HCT116 (cell line): ENCODE measurements at regions not wholly inside any gene's neighbourhood (a gene's known extent, or its start where the extent isn't known, plus 50 kb on each side); places are given as distances from the start of the nearest gene placed in this dataset.

Experiments used
- ATAC-seq: fragments of 200-7000 bp; cut with Tn5 transposase; 2 replicates; pipeline ENCODE4 v1.9.1; 2020; ENCODE audit warnings: mild to moderate bottlenecking, moderate library complexity
- BruUV-seq: library from RNA; stranded (reverse); fragments of 400-500 nt; replicated peaks from 2 replicates; lab custom pipeline; 2021; lab: Mats Ljungman, UMichigan
- CTCF ChIA-PET: fragments of 300-600 bp; sonication (Branson Sonifier 250); formaldehyde crosslinking; loops from one replicate; lab custom pipeline; 2021; ENCODE audit warnings: antibody characterized with exemption; lab: Charles Lee
- POLR2A ChIA-PET: fragments of 300-600, 350-600 bp; sonication (Branson Sonifier 250); formaldehyde crosslinking; loops from one replicate; lab custom pipeline; 2021; ENCODE audit warnings: antibody characterized with exemption; lab: Charles Lee
- RAD21 ChIA-PET, 2 experiments: fragments of 300-600 bp; sonication (Branson Sonifier 250); formaldehyde crosslinking; loops; one replicate each; lab custom pipeline; 2023; ENCODE audit warnings: low total read pairs in 2 of 2; ENCODE audit not compliant: uncharacterized antibody in 2 of 2, unreplicated experiment in 2 of 2, low non-redundant PET in 1 of 2; lab: Charles Lee
- DNase-seq: peaks from one replicate; pipeline ENCODE4 v3.0.0-alpha.2; 2010; ENCODE audit warnings: low read depth, low spot score
- H2AFZ ChIP-seq: fragments of 200-600 bp; shearing (Covaris generic), sonication (generic); 2 replicates; pipeline ENCODE4 v1.6.1; 2017; ENCODE audit warnings: low read depth, mixed run types, mixed read lengths, antibody characterized with exemption, low read length; ENCODE audit not compliant: poor library complexity, severe bottlenecking
- H3K27ac ChIP-seq: 2 replicates; pipeline ENCODE4 v1.5.1; 2012; ENCODE audit warnings: low read depth, low read length
- H3K27me3 ChIP-seq: fragments of 200-600 bp; sonication (generic); 2 replicates; pipeline ENCODE4 v1.6.1; 2016; ENCODE audit warnings: mixed run types, low read length, mixed read lengths; ENCODE audit not compliant: insufficient read depth
- H3K36me3 ChIP-seq, 2 experiments: fragments of 200-500 bp in 1 of 2; fragments of 200-600 bp in 1 of 2; sonication (Bioruptor generic) in 1 of 2; sonication (generic) in 1 of 2; 2 replicates each; pipeline versions ENCODE4 v1.5.1 to v1.6.1; 2014 to 2016; ENCODE audit warnings: low read length in 2 of 2, inconsistent platforms in 1 of 2, mixed read lengths in 1 of 2, mixed run types in 1 of 2; ENCODE audit not compliant: insufficient read depth in 2 of 2, control insufficient read depth in 1 of 2
- H3K4me1 ChIP-seq, 2 experiments: fragments of 200-600 bp in 1 of 2; sonication (generic) in 1 of 2; 2 replicates each; pipeline versions ENCODE4 v1.5.1 to v1.6.1; 2012 to 2017; ENCODE audit warnings: low read length in 2 of 2, inconsistent platforms in 1 of 2, mild to moderate bottlenecking in 1 of 2, mixed read lengths in 1 of 2, mixed run types in 1 of 2, moderate library complexity in 1 of 2; ENCODE audit not compliant: insufficient read depth in 2 of 2, control insufficient read depth in 1 of 2
- H3K4me2 ChIP-seq: fragments of 200-600 bp; sonication (generic); 2 replicates; pipeline ENCODE4 v1.6.1; 2017; ENCODE audit warnings: mixed run types, low read length, mixed read lengths
- H3K4me3 ChIP-seq, 2 experiments: fragments of 200-600 bp in 1 of 2; sonication (generic) in 1 of 2; replicated peaks in 1 of 2; 2 replicates each; pipeline ENCODE4 v1.5.1; 2011 to 2016; ENCODE audit warnings: low read length in 2 of 2, control low read depth in 1 of 2, low read depth in 1 of 2, mild to moderate bottlenecking in 1 of 2, mixed read lengths in 1 of 2, mixed run types in 1 of 2
- H3K79me2 ChIP-seq: fragments of 200-600 bp; sonication (generic); 2 replicates; pipeline ENCODE4 v1.6.1; 2017; ENCODE audit warnings: mild to moderate bottlenecking, mixed run types, low read length, moderate library complexity, mixed read lengths; ENCODE audit not compliant: insufficient read depth
- H3K9ac ChIP-seq: fragments of 200-600 bp; sonication (generic); 2 replicates; pipeline ENCODE4 v1.6.1; 2016; ENCODE audit warnings: low read length, mixed read lengths
- H3K9me2 ChIP-seq: fragments of 200-600 bp; sonication (generic), shearing (Covaris generic); 2 replicates; pipeline ENCODE4 v1.6.1; 2017; ENCODE audit warnings: mixed run types, mild to moderate bottlenecking, moderate library complexity; ENCODE audit not compliant: insufficient read depth
- H3K9me3 ChIP-seq, 2 experiments: fragments of 200-500 bp in 1 of 2; fragments of 200-600 bp in 1 of 2; sonication (Bioruptor generic) in 1 of 2; sonication (generic) in 1 of 2; 2 replicates each; pipeline ENCODE4 v1.6.1; 2014 to 2017; ENCODE audit warnings: low read length in 2 of 2, mixed read lengths in 2 of 2, inconsistent platforms in 1 of 2, low read depth in 1 of 2, mild to moderate bottlenecking in 1 of 2, mixed run types in 1 of 2, moderate library complexity in 1 of 2; ENCODE audit not compliant: control insufficient read depth in 1 of 2, insufficient read depth in 1 of 2
- H4K20me1 ChIP-seq: fragments of 200-600 bp; sonication (generic), shearing (Covaris generic); 2 replicates; pipeline ENCODE4 v1.6.1; 2017; ENCODE audit warnings: mixed run types, mild to moderate bottlenecking, moderate library complexity; ENCODE audit not compliant: insufficient read depth
- CBX3 ChIP-seq: IDR thresholded peaks from 2 replicates; pipeline ENCODE4 v1.6.1; 2012; ENCODE audit warnings: low read depth
- CEBPB ChIP-seq: IDR thresholded peaks from 2 replicates; pipeline ENCODE4 v1.6.1; 2012; ENCODE audit warnings: low read depth
- ELF1 ChIP-seq: IDR thresholded peaks from 2 replicates; pipeline ENCODE4 v1.6.1; 2012; ENCODE audit warnings: low read depth, borderline replicate concordance
- EZH2 ChIP-seq: fragments of 200-600 bp; sonication (generic); IDR thresholded peaks from 2 replicates; pipeline ENCODE4 v1.6.1; 2017; ENCODE audit warnings: antibody characterized with exemption, mixed run types
- EZH2phosphoT487 ChIP-seq: fragments of 200-600 bp; IDR thresholded peaks from 2 replicates; pipeline ENCODE4 v1.6.1; 2018; ENCODE audit warnings: antibody characterized with exemption, borderline replicate concordance
- FOSL1 ChIP-seq: IDR thresholded peaks from 2 replicates; pipeline ENCODE4 v1.6.1; 2012; ENCODE audit warnings: low read depth
- JUND ChIP-seq: IDR thresholded peaks from 2 replicates; pipeline ENCODE4 v1.6.1; 2012
- POLR2A ChIP-seq: IDR thresholded peaks from 2 replicates; pipeline ENCODE4 v1.7.0; 2011; ENCODE audit warnings: borderline replicate concordance; ENCODE audit not compliant: insufficient read depth, insufficient read length; ENCODE audit errors: extremely low read depth
- SP1 ChIP-seq: IDR thresholded peaks from 2 replicates; pipeline ENCODE4 v1.6.1; 2012; ENCODE audit warnings: low read depth
- SRF ChIP-seq: IDR thresholded peaks from 2 replicates; pipeline ENCODE4 v1.6.1; 2012; ENCODE audit warnings: low read depth
- ZFX ChIP-seq: fragments of 450-650 bp; IDR thresholded peaks from 2 replicates; pipeline ENCODE4 v1.6.1; 2017
- ZNF274 ChIP-seq: fragments of 200-500 bp; sonication (Bioruptor generic); IDR thresholded peaks from 2 replicates; pipeline ENCODE4 v1.6.1; 2014; ENCODE audit warnings: mild to moderate bottlenecking, low read depth, low read length, inconsistent platforms
- intact Hi-C: fragments of 100-400 bp; cut with micrococcal nuclease; formaldehyde crosslinking; loops from 2 replicates; pipeline ENCODE4 v1.10.0; 2022
- TF ChIP-seq, protein P1 (sequence below): IDR thresholded peaks from 2 replicates; pipeline ENCODE4 v1.6.1; 2012
- TF ChIP-seq, protein P2 (sequence below): IDR thresholded peaks from 2 replicates; pipeline ENCODE4 v1.6.1; 2011; ENCODE audit warnings: mild to moderate bottlenecking, low read length, moderate library complexity; ENCODE audit not compliant: insufficient replicate concordance; ENCODE audit errors: extremely low read depth
- TF ChIP-seq, protein P3 (sequence below), 3 experiments: fragments of 200-600 bp in 1 of 3; sonication (generic) in 1 of 3; IDR thresholded peaks in 2 of 3; conservative IDR thresholded peaks in 1 of 3; 2 replicates each; pipeline ENCODE4 v1.5.1; 2012 to 2017; ENCODE audit warnings: low read depth in 2 of 3, low read length in 2 of 3, antibody characterized with exemption in 1 of 3, borderline replicate concordance in 1 of 3, control low read depth in 1 of 3, mild to moderate bottlenecking in 1 of 3, mixed read lengths in 1 of 3, mixed run types in 1 of 3, moderate library complexity in 1 of 3; ENCODE audit not compliant: insufficient read depth in 1 of 3
- TF ChIP-seq, protein P4 (sequence below): IDR thresholded peaks from 2 replicates; pipeline ENCODE4 v1.6.1; 2012

DNA sequence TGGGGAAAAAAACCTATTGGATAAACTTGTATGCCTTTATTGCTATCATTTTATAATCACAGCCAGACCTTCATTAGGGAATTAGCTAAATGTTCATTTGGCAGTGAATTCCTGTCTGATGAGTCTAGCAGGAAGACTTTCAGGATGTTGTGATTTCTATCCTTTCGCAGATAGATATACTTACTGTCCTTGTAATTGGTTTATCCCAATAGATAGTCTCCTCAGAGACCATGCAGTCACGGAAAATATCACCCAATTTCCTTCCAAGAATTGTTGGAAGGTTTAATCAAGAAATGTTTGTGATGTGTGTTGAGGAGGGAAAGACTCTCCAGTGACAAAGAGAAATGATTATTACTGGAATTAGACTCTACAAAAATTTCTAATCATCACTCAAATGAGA lies 1937.9 kb upstream of the WWC1 start:
- ChIA-PET CTCF (no interaction called here), POLR2A (no interaction called here), RAD21 (no interaction called here)
- no peak for TF ChIP-seq POLR2A
- no peak for TF ChIP-seq FOSL1
- TF ChIP-seq, protein P1, sequence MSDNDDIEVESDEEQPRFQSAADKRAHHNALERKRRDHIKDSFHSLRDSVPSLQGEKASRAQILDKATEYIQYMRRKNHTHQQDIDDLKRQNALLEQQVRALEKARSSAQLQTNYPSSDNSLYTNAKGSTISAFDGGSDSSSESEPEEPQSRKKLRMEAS = no peak
- TF ChIP-seq, protein P2, sequence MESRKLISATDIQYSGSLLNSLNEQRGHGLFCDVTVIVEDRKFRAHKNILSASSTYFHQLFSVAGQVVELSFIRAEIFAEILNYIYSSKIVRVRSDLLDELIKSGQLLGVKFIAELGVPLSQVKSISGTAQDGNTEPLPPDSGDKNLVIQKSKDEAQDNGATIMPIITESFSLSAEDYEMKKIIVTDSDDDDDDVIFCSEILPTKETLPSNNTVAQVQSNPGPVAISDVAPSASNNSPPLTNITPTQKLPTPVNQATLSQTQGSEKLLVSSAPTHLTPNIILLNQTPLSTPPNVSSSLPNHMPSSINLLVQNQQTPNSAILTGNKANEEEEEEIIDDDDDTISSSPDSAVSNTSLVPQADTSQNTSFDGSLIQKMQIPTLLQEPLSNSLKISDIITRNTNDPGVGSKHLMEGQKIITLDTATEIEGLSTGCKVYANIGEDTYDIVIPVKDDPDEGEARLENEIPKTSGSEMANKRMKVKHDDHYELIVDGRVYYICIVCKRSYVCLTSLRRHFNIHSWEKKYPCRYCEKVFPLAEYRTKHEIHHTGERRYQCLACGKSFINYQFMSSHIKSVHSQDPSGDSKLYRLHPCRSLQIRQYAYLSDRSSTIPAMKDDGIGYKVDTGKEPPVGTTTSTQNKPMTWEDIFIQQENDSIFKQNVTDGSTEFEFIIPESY = no peak
- no peak for TF ChIP-seq CBX3
- no peak for TF ChIP-seq ELF1
- no peak for TF ChIP-seq CEBPB
- TF ChIP-seq EZH2phosphoT487 = no peak
- TF ChIP-seq SP1 = no peak
- TF ChIP-seq EZH2 = no peak
- no peak for TF ChIP-seq ZNF274
- TF ChIP-seq JUND = no peak
- TF ChIP-seq, protein P3, sequence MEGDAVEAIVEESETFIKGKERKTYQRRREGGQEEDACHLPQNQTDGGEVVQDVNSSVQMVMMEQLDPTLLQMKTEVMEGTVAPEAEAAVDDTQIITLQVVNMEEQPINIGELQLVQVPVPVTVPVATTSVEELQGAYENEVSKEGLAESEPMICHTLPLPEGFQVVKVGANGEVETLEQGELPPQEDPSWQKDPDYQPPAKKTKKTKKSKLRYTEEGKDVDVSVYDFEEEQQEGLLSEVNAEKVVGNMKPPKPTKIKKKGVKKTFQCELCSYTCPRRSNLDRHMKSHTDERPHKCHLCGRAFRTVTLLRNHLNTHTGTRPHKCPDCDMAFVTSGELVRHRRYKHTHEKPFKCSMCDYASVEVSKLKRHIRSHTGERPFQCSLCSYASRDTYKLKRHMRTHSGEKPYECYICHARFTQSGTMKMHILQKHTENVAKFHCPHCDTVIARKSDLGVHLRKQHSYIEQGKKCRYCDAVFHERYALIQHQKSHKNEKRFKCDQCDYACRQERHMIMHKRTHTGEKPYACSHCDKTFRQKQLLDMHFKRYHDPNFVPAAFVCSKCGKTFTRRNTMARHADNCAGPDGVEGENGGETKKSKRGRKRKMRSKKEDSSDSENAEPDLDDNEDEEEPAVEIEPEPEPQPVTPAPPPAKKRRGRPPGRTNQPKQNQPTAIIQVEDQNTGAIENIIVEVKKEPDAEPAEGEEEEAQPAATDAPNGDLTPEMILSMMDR (IDR thresholded peaks at IDR 0.05 in 2 of 3, conservative IDR thresholded peaks at IDR 0.05 in 1 of 3; ENCODE audit: borderline replicate concordance in 1 of 3, insufficient read depth in 1 of 3, low read depth in 2 of 3, low read length in 2 of 3) = no peak
- TF ChIP-seq ZFX = no peak
- TF ChIP-seq, protein P4, sequence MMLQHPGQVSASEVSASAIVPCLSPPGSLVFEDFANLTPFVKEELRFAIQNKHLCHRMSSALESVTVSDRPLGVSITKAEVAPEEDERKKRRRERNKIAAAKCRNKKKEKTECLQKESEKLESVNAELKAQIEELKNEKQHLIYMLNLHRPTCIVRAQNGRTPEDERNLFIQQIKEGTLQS = no peak
- TF ChIP-seq SRF = no peak
- Histone ChIP-seq H3K36me3 (no peaks in the 10 kb centered on the region), H3K9ac (no peak overlapping the region), H3K4me1 (no peaks in the 10 kb centered on the region), H3K79me2 (no peaks in the 10 kb centered on the region), H3K4me3 (no peak overlapping the region), H3K9me3 (peaks cover 3 to 27% of the 10 kb centered on the region in 2 experiments; a peak in 2 of 4 replicates), H3K27me3 (no peaks in the 10 kb centered on the region), H2AFZ (no peak overlapping the region), H3K4me2 (no peak overlapping the region), H4K20me1 (no peaks in the 10 kb centered on the region), H3K27ac (no peak overlapping the region), H3K9me2 (no peaks in the 10 kb centered on the region)
- ATAC-seq (no peak), DNase-seq (no peak)
- BruUV-seq = no TSS peak
- intact Hi-C loops = no loop called here
